ENCODE measurements at regions not wholly inside any gene's neighbourhood (a gene's known extent, or its start where the extent isn't known, plus 50 kb on each side); places are given as distances from the start of the nearest gene placed in this dataset.

GRCh38 chr11:60592601-60593000 lies 77.4 kb downstream of the MS4A13 start:
- Histone ChIP-seq H3K36me3 (ENCODE audit: control insufficient read depth, low read length) (no peaks in the 10 kb centered on the region), H3K27me3 (ENCODE audit: control insufficient read depth, low read length) (no peaks in the 10 kb centered on the region), H3K4me3 (ENCODE audit: low read length) (no peak overlapping the region), H3K4me1 (ENCODE audit: control insufficient read depth, low read length) (no peaks in the 10 kb centered on the region), H3K27ac (ENCODE audit: low read depth, low read length) (no peak overlapping the region), H4K20me1 (ENCODE audit: control insufficient read depth, insufficient read depth, low read depth, low read length) (no peaks in the 10 kb centered on the region), H3K9me3 (ENCODE audit: control insufficient read depth, insufficient read depth, low read length) (no peaks in the 10 kb centered on the region), H3K9me2 (replicated peaks; ENCODE audit: control insufficient read depth, low read length) (no peaks in the 10 kb centered on the region), H3K79me2 (ENCODE audit: control insufficient read depth, low read length) (no peaks in the 10 kb centered on the region), H3F3A (ENCODE audit: control insufficient read depth, insufficient read depth) (no peaks in the 10 kb centered on the region), H3K4me2 (ENCODE audit: low read length) (no peak overlapping the region)
- no peak for TF ChIP-seq CTCF (IDR thresholded peaks at IDR 0.05; ENCODE audit: low read depth, low read length, poor library complexity, severe bottlenecking)
- TF ChIP-seq EZH2phosphoT487 (IDR thresholded peaks at IDR 0.05; ENCODE audit: borderline replicate concordance, low read length), result no peak

- Histone ChIP-seq H3K27me3 (ENCODE audit: control insufficient read depth, low read length) (no peaks in the 10 kb centered on the region), H3K36me3 (ENCODE audit: control insufficient read depth, low read length) (no peaks in the 10 kb centered on the region), H3K4me2 (ENCODE audit: low read length) (no peak overlapping the region), H3K27ac (ENCODE audit: low read depth, low read length) (no peak overlapping the region), H3K9me2 (replicated peaks; ENCODE audit: control insufficient read depth, low read length) (no peaks in the 10 kb centered on the region), H3F3A (ENCODE audit: control insufficient read depth, insufficient read depth) (no peaks in the 10 kb centered on the region), H3K9me3 (ENCODE audit: control insufficient read depth, insufficient read depth, low read length) (no peaks in the 10 kb centered on the region), H3K79me2 (ENCODE audit: control insufficient read depth, low read length) (no peaks in the 10 kb centered on the region), H3K4me1 (ENCODE audit: control insufficient read depth, low read length) (no peaks in the 10 kb centered on the region), H3K4me3 (ENCODE audit: low read length) (no peak overlapping the region), H4K20me1 (ENCODE audit: control insufficient read depth, insufficient read depth, low read depth, low read length) (no peaks in the 10 kb centered on the region)
- TF ChIP-seq CTCF (IDR thresholded peaks at IDR 0.05; ENCODE audit: low read depth, low read length, poor library complexity, severe bottlenecking) (no peak), EZH2phosphoT487 (IDR thresholded peaks at IDR 0.05; ENCODE audit: borderline replicate concordance, low read length) (no peak)
Measured at GRCh38 chr11:60594998-60595642, 79.9 kb downstream of the MS4A13 start.

- Histone ChIP-seq H3K4me2 (ENCODE audit: low read length) (no peak overlapping the region), H4K20me1 (ENCODE audit: control insufficient read depth, insufficient read depth, low read depth, low read length) (no peaks in the 10 kb centered on the region), H3F3A (ENCODE audit: control insufficient read depth, insufficient read depth) (no peaks in the 10 kb centered on the region), H3K4me3 (ENCODE audit: low read length) (no peak overlapping the region), H3K36me3 (ENCODE audit: control insufficient read depth, low read length) (no peaks in the 10 kb centered on the region), H3K79me2 (ENCODE audit: control insufficient read depth, low read length) (no peaks in the 10 kb centered on the region), H3K27ac (ENCODE audit: low read depth, low read length) (no peak overlapping the region), H3K9me2 (replicated peaks; ENCODE audit: control insufficient read depth, low read length) (no peaks in the 10 kb centered on the region), H3K9me3 (ENCODE audit: control insufficient read depth, insufficient read depth, low read length) (no peaks in the 10 kb centered on the region), H3K4me1 (ENCODE audit: control insufficient read depth, low read length) (no peaks in the 10 kb centered on the region), H3K27me3 (ENCODE audit: control insufficient read depth, low read length) (peaks cover 3% of the 10 kb centered on the region; the same call in 1 of the 2 replicates)
- no peak for TF ChIP-seq EZH2phosphoT487 (IDR thresholded peaks at IDR 0.05; ENCODE audit: borderline replicate concordance, low read length)
- TF ChIP-seq CTCF (IDR thresholded peaks at IDR 0.05; ENCODE audit: low read depth, low read length, poor library complexity, severe bottlenecking), result no peak
Measured at GRCh38 chr11:60607483-60607882, 91.9 kb upstream of the MS4A8 start.
